MV-4-11 (cell line): ENCODE measurements at regions not wholly inside any gene's neighbourhood (a gene's known extent, or its start where the extent isn't known, plus 50 kb on each side); places are given as distances from the start of the nearest gene placed in this dataset.

Source experiments
- DNase-seq: peaks from one replicate; lab custom pipeline; 2025; lab: John Stamatoyannopoulos, UW

DNA sequence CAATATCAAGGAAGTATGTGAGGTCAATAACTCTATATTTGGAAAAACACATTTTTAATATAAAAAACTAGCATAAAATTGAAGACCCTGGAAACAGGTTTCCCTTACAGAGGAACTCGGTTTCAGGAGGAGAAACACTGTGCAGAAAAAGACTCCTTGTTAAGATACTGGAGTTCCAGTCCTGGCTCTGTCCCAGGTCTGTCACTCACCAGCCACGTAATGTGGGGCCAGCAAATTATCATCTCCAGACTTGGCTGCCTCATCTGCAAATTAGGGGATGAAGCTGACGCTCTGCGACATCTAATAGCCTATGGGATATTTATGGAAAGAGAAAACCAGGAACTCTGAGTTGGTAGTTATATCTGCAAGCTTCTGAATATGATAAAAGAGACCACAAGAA is 702.7 kb downstream of the EPHA7 start:
- no peak for DNase-seq

DNA sequence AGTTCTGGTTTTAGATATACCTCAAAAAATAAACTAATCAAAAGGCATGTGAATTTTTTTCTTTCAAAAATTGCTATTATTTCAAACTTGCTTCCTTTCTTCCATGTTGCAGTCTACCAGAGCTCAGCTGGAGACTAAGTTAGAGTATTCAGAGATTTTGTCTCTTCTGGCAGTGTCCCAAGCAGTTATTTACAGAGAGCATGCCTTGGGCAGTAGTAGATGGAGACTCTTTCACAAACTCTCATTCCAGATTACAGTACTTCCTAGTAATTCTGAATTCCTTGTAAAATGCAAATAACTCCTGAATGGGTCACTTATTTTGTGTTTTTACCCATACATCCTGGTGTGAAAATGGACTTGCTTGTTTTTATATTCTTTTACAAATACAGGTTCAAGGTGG is 703.4 kb downstream of the EPHA7 start:
- no peak for DNase-seq

DNA sequence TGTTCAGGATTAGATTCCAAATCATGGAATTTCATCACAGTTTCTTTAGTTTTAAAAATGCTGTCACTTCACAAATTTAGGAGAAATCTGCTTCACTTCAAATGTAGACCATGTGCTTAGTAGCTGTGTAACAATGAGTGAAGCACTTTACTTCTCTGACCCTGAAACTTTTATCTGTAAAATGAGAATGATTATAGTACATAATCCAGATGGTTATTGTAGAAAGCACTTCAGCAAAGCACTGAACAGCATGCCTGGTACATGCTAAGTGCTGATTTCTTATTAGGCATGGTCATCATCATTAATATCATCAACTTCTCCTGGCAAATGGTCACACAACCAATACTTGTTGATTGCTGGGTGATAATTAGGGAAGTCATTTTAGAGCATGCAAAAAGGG is 705.0 kb downstream of the EPHA7 start:
- no peak for DNase-seq

DNA sequence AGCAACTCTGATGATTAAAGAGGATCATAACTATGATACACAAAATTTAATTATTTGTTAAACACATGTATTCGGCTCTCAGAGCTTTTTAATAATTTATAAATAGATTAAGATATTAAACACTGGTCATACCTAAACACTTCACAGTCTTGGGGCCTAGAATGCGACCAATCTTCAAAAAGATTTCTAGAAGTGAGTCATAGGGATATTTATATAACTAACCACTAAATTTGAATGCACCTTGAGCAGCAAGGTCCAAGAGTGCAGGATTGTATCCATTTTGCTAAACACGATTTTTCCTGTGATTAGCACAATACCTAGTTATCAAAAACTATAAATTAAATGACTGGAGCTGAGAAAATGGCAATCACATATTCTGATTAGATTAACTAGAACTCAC is 709.3 kb downstream of the EPHA7 start:
- no peak for DNase-seq

DNA sequence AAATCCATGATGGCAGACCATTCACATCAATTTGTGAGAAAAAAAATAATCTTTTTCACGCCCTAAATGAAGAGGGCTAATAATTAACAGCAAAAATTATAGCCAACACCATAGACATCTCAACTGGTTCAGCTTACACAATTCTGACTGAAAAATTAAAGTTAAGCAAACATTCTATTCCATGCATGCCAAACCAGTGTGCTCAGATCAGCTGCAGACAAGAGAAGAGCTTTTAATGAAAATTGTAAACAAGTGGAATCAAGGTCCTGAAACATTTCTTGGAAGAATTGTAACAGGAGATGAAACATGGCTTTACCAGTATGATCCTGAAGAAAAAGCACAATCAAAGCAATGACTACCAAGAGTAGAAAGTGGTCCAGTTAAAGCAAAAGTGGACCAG is 710.4 kb downstream of the EPHA7 start:
- DNase-seq, result no peak

DNA sequence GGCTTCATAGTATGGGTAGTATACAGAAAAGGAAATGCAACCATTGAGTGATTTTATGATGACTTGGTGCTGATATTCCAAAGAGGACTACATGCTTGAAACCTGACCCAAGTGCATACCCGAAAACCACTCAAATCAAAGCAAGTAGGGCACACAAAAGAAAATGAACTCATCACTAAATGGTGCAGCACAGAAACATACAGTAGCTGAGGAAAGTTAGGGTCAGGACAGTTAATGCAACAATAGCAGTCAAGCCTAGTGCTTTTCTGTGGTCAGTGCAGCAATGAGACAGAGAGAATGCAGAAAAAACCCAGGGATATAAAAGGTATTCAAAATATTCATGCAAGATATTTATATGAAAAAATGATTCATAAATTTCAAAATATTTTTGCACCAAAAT is 711.1 kb downstream of the EPHA7 start:
- no peak for DNase-seq

DNA sequence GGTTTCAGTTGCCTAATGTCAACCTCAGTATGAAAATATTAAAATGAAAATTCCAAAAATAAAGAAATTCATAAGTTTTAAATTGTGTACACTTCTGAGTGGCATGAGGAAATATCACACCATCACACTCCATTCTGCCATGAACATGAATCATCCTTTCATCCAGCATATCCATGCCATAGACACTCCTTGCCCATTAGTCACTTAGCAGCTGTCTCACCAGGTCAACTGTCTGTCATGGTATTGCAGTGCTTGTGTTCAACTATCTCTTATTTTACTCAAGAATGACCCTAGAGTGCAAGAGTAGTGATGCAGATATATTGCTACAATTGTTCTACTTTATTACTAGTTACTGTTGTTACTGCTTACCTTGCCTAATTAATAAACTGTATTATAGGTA is 712.4 kb downstream of the EPHA7 start:
- no peak for DNase-seq

DNA sequence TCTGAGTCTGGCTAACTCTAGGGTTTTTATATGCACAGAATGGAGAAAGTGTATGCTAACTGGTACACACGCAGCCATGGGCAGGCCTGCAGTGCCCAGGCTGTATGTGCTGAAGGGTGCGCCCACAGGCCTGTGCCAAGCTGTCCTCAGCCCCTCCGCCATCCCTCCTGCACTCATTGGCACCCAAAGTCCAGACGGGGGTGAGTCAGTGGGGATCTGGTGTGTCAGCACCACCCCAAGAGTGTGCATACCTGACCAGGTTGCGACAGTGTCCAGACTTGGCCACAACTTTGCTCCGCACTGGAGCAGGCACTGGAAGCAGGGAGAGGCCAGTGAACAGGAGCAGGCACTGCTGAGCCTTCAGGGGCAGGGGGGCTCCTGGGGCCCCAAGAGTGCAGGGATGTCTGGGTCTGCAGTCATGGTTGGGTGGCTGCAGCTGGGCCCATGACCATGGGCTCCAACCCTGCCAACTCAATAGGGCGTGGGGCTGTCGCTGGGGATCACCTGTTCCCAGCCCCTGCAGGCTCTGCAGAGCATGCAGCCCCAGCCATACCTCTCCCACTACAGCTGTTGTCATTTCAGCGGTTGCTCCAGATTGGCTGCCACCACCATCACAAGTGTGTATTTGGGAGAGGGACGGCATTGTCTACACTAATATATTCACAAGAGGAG is 717.8 kb downstream of the EPHA7 start:
- DNase-seq, result no peak

DNA sequence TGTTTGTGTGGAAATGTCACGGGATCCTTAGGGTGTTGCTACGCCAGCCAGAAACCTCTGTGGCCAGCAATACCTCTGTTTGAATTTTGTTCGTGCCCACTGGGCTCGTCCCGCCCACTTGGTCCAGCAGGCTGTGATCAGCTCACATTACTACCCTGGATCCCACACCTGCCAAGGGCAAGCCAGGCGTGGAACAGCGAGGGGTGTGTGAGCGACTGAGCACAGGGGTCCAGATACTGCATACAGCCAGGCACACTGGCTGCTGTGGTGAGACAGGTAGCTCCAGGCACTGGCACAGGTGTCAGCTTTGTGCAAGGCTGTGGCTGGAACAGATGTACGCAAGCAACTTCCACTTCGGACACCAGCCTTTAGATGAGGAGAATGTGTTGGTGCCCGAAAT is 718.9 kb downstream of the EPHA7 start:
- DNase-seq, result no peak

DNA sequence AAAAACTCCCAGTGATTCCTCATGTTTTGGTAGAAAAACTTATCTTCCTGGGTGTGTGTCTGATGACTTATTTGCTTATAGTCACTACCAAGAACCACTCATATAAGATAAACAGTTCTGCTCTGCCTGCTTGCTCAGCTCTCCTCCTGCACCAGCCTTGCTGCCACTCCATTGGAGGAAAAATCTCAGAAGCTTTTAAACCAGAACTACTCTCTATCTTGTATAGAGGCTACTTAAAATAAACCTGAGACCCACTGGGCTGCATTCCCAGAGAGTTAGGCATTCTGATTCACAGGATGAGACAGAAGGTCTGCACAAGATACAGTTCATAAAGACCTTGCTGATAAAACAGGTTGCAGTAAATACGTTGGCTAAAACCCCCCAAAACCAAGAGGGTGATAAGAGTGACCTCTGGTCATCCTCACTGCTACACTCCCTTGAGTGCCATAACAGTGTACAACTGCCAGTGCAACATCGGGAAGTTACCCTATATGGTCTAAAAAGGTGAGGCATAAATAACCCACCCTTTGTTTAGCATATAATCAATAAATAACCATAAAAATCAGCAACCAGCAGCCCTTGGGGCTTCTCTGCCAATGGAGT is 728.3 kb downstream of the EPHA7 start:
- no peak for DNase-seq

DNA sequence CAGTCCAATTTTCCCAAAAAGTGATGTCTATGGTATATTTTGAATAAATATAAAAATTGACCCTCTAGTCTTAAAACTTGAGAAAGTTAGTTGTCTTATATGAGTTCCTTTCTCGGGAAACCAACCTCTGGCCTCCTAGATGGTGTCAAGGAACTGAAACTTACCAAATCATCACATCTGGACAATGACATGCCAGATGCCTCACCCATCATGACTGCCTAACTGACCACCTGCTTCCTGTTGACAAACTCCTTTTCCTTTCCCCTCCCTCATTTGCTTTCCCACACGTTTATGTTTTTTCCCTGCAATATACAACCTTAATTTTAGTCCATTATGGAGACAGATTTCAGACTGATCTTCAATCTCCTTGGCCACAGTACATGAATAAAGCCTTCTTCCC is 731.0 kb downstream of the EPHA7 start:
- peak; percentile 96 for DNase-seq

DNA sequence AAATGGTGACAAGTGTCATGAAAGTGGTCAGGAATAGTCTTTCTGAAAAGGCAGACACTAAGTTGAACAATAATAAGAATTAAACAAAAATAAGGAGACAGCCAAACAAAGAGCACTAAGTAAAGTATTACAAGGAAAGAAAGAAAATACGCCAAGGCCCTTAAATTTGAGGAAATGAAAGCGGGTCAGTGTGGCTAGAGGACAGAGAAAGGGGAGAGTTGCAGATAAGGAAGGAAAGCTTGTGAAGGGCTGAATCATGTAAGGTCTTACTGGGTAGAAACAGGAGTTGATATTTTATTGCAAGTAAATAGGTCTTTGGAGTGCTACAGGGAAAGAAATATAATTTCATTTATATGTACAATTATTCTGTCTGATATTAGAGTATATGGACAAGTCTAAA is 732.1 kb downstream of the EPHA7 start:
- peak; percentile 93 for DNase-seq

DNA sequence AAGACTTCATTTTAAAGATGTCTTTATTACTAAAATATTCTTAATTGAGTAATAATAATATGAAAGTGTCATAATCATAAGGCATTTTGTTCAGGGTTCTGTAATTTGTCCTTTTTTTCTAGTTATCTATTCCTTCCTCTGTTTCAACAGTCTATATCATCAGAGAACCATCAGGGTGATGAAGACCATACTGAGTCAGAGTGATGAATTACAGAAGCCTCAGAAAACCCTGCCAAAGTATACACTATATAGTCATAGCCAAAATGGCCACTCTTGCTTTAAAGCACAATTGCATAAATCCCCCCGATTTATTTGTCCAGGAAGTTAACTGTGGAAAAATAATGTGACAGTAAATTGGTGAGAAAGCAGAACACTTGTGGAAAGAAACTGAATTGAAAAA is 735.0 kb downstream of the EPHA7 start:
- DNase-seq, result no peak

DNA sequence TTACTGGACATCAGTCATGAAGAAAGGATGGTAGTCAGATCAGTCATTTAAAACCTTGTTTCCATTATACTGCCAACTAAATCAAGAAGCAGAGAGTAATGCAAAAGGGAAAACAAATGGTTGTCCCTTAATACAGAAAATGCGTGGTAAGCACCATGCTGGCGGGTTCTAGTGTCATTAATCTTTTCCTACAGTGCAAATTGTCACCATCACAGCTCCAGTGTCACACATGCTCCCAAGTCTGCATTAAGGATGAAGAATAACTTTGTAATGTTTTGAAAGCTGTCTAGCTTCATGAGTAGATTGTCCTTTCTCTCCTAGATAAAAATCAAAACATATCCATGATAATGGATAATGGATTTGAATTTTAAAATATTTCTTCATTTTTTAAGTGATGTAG is 735.6 kb downstream of the EPHA7 start:
- DNase-seq, result no peak

DNA sequence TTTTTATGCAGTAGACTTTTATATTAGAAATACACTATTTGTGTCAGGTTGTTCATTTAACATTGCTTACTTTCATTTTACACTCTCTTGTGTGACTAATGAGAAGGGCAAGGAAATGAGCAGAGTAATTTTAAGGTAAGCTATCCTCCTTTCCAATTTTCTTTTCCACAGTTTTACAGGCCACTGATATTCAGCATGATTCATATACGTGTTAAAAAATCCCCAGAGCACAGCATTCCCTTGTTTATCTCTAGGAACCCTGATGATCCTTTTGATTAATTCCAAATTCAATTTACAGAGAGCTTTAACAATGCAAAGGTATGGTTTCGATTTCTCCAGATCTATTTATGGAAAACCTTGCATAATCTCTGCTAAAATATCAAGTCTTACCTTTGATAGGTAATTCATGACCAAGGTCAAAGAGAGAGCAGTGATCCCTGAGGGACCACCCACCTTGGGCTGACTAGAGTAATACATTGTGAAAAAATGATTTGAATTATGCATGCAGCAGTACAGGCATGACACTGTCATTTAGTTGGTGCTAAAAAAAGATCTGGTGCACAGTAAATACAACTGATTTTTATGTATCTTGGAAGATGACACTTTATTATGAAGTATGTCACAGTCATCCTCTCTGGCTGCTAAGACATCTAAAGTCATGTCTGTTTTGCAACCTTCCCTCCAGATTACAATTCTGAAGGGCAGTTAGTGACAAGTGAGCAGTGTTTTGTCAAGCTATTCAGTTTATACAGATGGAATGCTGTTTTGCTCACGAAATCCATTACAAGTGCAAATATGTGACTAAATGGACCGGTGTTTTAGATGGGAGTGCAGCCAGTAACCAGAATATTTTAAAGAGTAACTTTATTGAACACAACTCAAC is 736.6 kb downstream of the EPHA7 start:
- DNase-seq, result no peak

DNA sequence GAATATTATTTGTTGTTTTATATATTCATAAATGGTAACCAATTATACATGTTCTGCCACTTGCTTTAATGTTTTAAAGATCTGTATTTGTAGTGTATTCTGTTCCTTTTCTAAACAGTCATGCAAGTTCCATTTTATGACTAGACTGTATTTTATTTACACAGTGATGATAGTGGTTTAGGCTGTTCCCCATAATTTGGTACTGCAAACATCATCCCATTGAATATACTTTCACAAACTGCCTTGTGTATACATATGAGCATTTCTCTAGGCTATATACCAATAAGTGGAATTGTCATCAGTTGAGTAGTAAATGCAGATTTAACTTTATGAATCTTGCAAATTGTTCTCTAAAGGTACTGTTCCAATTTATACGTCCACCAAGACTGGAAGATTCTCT is 738.0 kb downstream of the EPHA7 start:
- no peak for DNase-seq

DNA sequence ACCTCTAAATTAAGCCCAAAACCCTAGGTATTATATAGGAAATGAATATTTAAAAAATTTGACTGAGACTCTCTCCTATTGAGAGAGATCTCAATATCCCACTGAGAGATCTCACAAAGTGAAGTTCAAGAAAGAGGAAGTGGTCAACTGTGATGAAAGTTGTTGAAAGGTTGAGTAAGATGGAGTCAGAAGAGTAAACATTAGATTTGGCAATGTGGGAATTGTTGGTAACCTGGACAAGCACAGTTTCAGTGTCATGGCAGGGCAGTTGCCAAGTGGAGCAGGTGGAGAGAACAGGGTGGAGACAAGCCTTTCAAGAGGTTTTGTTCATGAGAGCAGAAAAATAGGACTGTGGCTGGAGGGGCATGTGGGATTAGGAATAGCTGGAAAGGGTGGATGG is 747.9 kb downstream of the EPHA7 start:
- DNase-seq, result peak; percentile 93

DNA sequence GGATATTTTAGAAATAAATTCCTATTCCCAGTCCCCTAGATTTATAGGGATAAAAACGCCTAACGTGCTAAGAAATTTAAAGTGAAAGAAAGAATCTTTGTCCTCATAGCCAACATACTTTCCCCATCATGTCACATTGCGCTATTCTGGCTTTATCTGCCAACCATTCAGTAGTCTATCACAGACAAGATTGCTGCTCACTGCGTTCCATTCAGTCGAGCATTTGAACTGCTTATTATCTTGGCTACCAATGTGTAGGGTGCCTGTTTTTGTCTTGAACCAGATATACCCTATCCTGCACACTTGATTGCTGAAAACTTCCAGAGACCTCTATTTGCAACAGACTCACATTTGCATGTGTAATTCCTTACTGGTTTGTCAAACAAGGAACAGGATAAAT is 751.5 kb downstream of the EPHA7 start:
- DNase-seq, result no peak

DNA sequence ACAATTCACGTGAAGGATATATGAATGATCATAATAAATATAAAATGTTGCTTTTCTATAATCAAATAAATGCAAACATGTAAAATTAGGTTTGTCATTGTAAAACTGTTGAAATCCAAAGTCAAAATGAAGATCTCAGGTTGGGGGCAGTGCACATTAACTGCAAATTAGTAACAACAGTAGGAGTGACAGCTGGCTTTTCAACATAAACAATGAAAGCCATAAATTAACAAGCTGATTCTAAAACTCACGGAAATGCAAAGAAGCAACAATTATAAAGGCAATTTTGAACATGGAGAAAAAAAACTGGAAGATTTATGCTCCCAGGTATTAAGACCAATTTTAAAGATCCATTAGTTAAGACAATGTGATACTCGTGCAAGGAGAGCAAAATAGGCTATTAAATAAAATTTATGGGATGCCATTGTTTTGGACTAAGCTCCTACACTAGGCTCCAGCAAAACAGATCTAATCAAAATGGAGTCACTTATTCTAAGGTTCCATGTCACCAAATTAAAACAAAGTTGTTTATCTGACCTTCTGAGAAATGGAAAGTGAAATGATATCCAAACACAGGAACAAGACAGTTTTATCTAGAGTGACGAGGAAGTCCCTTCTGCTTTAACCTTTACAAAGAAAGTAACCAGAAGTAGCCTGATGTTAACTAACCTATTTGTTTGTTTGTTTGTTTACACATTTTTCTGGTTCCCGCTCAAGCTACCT is 770.8 kb downstream of the EPHA7 start:
- no peak for DNase-seq

DNA sequence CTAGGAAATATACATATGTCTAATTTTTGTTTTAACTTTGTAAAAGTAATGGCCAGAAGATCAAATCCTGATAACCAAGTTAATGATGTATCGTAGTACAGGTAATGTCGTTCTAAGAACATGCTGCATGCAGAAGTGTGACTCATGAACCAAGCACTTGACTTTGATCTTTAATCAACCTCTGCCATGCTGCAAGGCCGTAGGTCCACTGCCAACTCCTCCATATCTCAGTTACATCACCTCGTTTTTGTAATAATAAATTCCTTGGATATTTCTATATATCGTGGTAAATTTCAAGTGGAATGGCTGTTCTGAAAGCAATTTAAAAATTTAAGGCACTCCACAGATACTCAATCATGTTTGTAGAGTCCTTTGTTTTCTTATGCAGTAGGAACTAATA is 771.7 kb downstream of the EPHA7 start:
- no peak for DNase-seq

DNA sequence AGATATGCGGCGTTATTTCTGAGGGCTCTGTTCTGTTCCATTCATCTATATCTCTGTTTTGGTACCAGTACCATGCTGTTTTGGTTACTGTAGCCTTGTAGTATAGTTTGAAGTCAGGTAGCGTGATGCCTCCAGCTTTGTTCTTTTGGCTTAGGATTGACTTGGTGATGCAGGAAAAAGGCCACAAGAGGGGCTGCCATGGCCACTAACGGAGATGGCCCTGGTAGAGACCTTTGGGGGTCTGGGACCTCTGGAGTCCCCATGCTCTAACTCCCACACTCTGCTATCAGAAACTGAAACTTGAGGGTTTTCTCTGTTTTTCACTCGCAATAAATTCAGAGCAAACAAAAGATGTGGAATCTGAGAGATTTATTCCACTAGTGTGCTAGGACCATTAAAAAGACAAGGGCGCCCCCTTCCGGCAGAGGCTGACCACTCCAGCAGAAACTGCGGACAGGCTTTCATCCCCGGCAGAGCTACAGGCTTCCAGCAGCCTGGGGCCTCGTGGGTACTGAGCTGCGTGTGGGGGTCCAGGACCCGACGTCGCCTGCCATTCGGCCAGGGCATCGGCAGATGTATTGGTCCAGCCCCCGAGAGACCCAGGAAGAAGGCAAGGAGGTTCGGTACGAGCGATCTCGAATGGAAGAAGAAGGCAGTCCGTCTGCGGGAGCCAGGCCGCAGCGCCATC is 775.1 kb downstream of the EPHA7 start:
- peak; percentile 12 for DNase-seq

DNA sequence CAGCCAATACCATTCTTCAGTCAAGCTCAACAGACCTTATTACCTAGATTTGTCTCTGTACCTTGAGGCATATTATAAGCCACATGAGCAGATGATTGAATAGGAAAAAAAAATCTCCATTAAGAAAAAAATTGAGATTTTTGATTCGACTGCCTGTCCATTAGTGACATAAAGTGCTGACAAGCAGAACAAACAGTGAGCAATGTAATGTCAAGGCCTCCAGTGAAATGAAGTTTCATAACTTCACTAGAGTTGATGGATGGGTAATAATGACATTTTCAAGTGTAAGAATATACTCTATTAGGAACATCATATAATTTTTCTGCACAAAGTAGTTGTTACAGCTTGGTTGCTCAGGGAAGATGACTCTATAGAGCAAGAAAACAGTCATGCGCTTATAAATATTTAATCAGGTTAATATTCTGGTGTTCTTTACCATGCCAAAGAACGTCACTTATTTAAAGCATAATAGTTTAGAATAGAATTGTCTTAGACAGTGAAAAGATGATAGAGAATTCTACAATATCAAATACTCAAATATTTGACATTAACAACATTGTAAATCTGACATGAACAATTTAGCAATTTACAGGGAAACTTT is 783.7 kb downstream of the EPHA7 start:
- DNase-seq, result no peak
